Transverse colon (tissue), 4 donors: ENCODE measurements at regions not wholly inside any gene's neighbourhood (a gene's known extent, or its start where the extent isn't known, plus 50 kb on each side); places are given as distances from the start of the nearest gene placed in this dataset.

Source experiments
- DNase-seq: peaks from one replicate; pipeline ENCODE4 v3.0.0-alpha.2; 2019
- H3K27ac ChIP-seq, 4 donors: fragments of 200-600 bp; sonication (generic); 2 replicates each; pipeline ENCODE4 v1.5.1; 2016 to 2018; ENCODE audit warnings: inconsistent platforms in 4 of 4
- H3K27me3 ChIP-seq: fragments of 200-600 bp; sonication (generic); 2 replicates; pipeline ENCODE4 v1.5.1; 2017; ENCODE audit warnings: inconsistent platforms
- H3K36me3 ChIP-seq, 4 donors: fragments of 200-600 bp; sonication (generic); 2 replicates each; pipeline ENCODE4 v1.5.1; 2017 to 2019; ENCODE audit warnings: inconsistent platforms in 4 of 4
- H3K4me1 ChIP-seq, 4 donors: fragments of 200-600 bp; sonication (generic); 2 replicates each; pipeline ENCODE4 v1.5.1; 2017 to 2020; ENCODE audit warnings: inconsistent platforms in 4 of 4
- H3K4me3 ChIP-seq, 4 donors: fragments of 200-600 bp; sonication (generic); 1 replicate in 1 of 4; 2 replicates in 3 of 4; pipeline versions ENCODE4 v1.5.1 to v1.6.1; 2017 to 2019; ENCODE audit warnings: inconsistent platforms in 4 of 4
- H3K9me3 ChIP-seq, 2 donors: fragments of 200-600 bp; sonication (generic); 2 replicates each; pipeline ENCODE4 v1.5.1; 2017 to 2019; ENCODE audit warnings: inconsistent platforms in 2 of 2
- EP300 ChIP-seq: sonication (generic); formaldehyde crosslinking; IDR thresholded peaks from one replicate; pipeline ENCODE4 v1.6.1; 2017; ENCODE audit warnings: antibody characterized with exemption, low read depth
- POLR2A ChIP-seq: fragments of 450-650 bp; IDR thresholded peaks from one replicate; pipeline ENCODE4 v1.6.1; 2016; ENCODE audit warnings: antibody characterized with exemption, mild to moderate bottlenecking, moderate library complexity
- POLR2AphosphoS5 ChIP-seq, 3 donors: sonication (generic); formaldehyde crosslinking; IDR thresholded peaks; one replicate each; pipeline ENCODE4 v1.6.1; 2016; ENCODE audit warnings: antibody characterized with exemption in 3 of 3
- WGBS, 2 donors: methylation state at CpG; one replicate each; pipeline ENCODE4 v1.1.5; 2018; ENCODE audit warnings: low coverage in 1 of 2; 5-methylcytosine and 5-hydroxymethylcytosine counted together
- in situ Hi-C, 4 donors: fragments of 200-750 bp; cut with MboI; loops; one replicate each; pipeline versions ENCODE4 v1.15.0 to v1.15.1; 2017; ENCODE audit warnings: low sequenced_read_pairs in 3 of 4, low pct_ligation_motif_present in 1 of 4, low pct_unique_long_range_greater_than_20kb in 1 of 4
- intact Hi-C: fragments of 100-400 bp; cut with DNase I; formaldehyde crosslinking; loops from one replicate; pipeline ENCODE4 v1.15.1; 2023; ENCODE audit warnings: low total_unique reads
- TF ChIP-seq, protein P1 (sequence below), 5 experiments: fragments of 200-600 bp in 3 of 5; fragments of 450-650 bp in 2 of 5; sonication (generic) in 3 of 5; IDR thresholded peaks; 1 replicate in 2 of 5; 2 replicates in 3 of 5; pipeline ENCODE4 v1.5.1; 2016 to 2017; ENCODE audit warnings: antibody characterized with exemption in 5 of 5, inconsistent platforms in 3 of 5, mild to moderate bottlenecking in 2 of 5, moderate library complexity in 1 of 5

DNA sequence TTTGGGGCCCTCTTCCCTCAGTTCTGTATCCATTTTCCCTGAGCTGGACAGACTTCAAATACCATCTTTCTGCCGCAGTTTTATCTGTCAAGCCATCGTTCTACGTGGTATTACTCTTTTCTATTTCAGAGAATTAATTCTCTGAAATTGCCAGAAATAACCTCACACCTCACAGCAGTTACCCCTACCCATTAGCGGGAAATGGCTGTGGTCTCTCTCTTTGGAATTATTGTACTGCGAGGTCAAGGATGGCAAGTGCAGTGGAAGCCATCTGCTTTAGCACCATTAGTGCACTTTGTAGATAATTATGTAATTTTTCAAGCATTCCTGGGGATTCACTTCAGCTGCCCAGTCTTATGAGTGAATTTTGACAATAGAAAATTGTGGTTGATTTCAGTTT lies 147.8 kb upstream of the CDH4 start:
- no peak overlapping the region for H3K4me3 ChIP-seq
- DNase-seq = no peak
- H3K27me3 ChIP-seq = no peaks in the 10 kb centered on the region
- H3K27ac ChIP-seq = no peak overlapping the region
- in situ Hi-C loops = no loop called here
- 84 to 96% methylated on average over 3 to 5 of the region's 5 CpGs for WGBS, 2 donors
- H3K4me1 ChIP-seq = no peaks in the 10 kb centered on the region
- TF ChIP-seq POLR2A = no peak
- TF ChIP-seq, protein P1, sequence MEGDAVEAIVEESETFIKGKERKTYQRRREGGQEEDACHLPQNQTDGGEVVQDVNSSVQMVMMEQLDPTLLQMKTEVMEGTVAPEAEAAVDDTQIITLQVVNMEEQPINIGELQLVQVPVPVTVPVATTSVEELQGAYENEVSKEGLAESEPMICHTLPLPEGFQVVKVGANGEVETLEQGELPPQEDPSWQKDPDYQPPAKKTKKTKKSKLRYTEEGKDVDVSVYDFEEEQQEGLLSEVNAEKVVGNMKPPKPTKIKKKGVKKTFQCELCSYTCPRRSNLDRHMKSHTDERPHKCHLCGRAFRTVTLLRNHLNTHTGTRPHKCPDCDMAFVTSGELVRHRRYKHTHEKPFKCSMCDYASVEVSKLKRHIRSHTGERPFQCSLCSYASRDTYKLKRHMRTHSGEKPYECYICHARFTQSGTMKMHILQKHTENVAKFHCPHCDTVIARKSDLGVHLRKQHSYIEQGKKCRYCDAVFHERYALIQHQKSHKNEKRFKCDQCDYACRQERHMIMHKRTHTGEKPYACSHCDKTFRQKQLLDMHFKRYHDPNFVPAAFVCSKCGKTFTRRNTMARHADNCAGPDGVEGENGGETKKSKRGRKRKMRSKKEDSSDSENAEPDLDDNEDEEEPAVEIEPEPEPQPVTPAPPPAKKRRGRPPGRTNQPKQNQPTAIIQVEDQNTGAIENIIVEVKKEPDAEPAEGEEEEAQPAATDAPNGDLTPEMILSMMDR (IDR thresholded peaks at IDR 0.05) = no peak
- TF ChIP-seq EP300 = no peak
- TF ChIP-seq POLR2AphosphoS5 (IDR thresholded peaks at IDR 0.05) = no peak
- H3K9me3 ChIP-seq = no peaks in the 10 kb centered on the region
- H3K36me3 ChIP-seq = no peaks in the 10 kb centered on the region
- intact Hi-C loops = no loop called here

DNA sequence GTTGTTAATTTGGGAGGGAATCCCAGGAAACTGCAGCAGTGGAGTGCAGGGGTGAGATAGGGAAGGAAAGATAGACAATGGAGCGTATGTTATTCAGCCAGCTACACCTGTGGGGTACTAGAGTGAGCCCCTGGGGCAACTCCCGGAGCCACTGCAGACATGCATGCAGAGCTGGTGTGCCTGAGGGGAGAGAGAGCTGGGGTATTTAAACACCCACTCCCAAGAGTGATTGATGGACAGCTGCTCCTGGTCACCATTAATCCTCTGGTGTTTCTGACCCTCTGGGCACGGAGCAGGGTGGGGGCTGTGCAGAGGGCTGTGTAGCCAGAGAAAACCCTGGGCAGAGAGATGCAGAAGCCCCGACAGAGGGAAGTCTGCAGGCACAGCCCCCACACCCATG lies 146.7 kb upstream of the CDH4 start:
- Histone ChIP-seq H3K4me3 (no peak overlapping the region), H3K36me3 (no peaks in the 10 kb centered on the region), H3K27me3 (no peaks in the 10 kb centered on the region), H3K4me1 (no peaks in the 10 kb centered on the region), H3K27ac (no peak overlapping the region), H3K9me3 (no peaks in the 10 kb centered on the region)
- intact Hi-C loops = no loop called here
- 48 to 83% methylated on average over 2 to 4 of the region's 4 CpGs for WGBS, 2 donors
- TF ChIP-seq EP300 = no peak
- TF ChIP-seq, protein P1 (IDR thresholded peaks at IDR 0.05) = no peak
- TF ChIP-seq POLR2AphosphoS5 (IDR thresholded peaks at IDR 0.05) = no peak
- no peak for TF ChIP-seq POLR2A
- no peak for DNase-seq
- in situ Hi-C loops = no loop called here

DNA sequence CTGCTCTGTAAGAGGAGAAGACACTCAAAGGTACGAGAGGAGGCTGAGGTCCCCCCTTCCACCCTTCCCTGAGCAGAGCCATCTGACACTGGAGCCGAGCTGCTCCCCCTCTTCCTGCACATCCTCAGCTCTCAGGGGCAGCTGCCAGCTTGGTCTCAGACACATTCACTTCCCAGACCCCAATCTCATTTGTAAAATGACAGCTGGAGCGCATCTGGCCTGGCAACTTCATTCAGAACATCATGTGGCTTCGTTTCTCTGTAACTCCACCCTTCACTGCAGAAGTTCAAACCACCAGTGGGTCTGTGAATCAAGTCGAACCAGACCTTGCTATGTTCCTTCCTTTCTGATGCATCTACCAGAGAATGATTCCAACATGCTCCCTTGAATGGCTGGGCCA lies 145.6 kb upstream of the CDH4 start:
- in situ Hi-C loops = no loop called here

DNA sequence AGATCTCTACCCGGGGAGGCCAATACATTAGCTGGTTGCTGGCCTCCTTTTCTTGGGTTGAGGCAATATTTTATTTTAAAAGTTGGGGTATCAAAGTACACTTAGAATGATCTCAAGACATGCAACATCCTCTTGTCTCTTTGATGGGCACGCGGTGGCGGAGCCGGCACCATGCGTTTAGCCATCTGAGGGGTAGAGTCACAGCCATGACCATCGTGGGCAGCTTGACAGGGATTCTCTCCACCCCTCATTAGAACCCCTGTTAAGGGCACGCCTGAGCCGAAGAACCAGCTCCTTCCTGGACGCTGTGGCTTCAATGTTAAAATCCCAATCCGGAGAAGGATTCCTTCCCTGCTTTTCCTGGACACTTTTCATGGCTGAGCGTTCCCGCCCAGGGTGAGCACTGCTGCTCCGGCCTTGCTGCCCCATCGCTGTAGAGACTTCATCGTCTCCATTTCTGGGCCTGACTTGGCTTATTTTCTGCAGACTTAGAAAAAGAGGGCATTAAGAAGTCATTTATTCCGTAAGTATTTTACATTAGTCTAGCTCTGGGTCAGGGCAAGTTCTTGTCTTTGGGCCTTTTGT lies 142.7 kb upstream of the CDH4 start:
- in situ Hi-C loops = no loop called here
- no peak overlapping the region for H3K4me3 ChIP-seq

More for the DNA sequence above, 145.6 kb upstream of the CDH4 start:
- Histone ChIP-seq H3K9me3 (no peaks in the 10 kb centered on the region), H3K27me3 (no peaks in the 10 kb centered on the region), H3K4me3 (no peak overlapping the region), H3K27ac (no peak overlapping the region), H3K4me1 (no peaks in the 10 kb centered on the region), H3K36me3 (no peaks in the 10 kb centered on the region)
- intact Hi-C loops = no loop called here
- no peak for TF ChIP-seq EP300
- no peak for DNase-seq
- 50% methylated on average over 5 of the region's 5 CpGs; no CpG with 5 or more reads in 1 of the 2 donors for WGBS, 2 donors

More for the DNA sequence above, 142.7 kb upstream of the CDH4 start:
- Histone ChIP-seq H3K27me3 (no peaks in the 10 kb centered on the region), H3K27ac (no peak overlapping the region), H3K36me3 (no peaks in the 10 kb centered on the region), H3K9me3 (no peaks in the 10 kb centered on the region), H3K4me1 (no peaks in the 10 kb centered on the region)
- no peak for DNase-seq
- TF ChIP-seq, protein P1 (IDR thresholded peaks at IDR 0.05) = no peak
- TF ChIP-seq POLR2AphosphoS5 (IDR thresholded peaks at IDR 0.05) = no peak
- TF ChIP-seq POLR2A = no peak
- TF ChIP-seq EP300 = no peak
- WGBS, 2 donors = 63 to 90% methylated on average over 3 to 17 of the region's 17 CpGs
- intact Hi-C loops = no loop called here
